Renal cortical epithelial cell (primary cell): ENCODE measurements at regions not wholly inside any gene's neighbourhood (a gene's known extent, or its start where the extent isn't known, plus 50 kb on each side); places are given as distances from the start of the nearest gene placed in this dataset.
"Not testable (repeated sequence)": the region's sequence is repeated elsewhere in the genome, so short reads cannot be mapped to it uniquely, and the experiment has no call there.

Experiments
- DNase-seq: peaks from one replicate; pipeline ENCODE4 v3.0.0-alpha.2; 2011; ENCODE audit warnings: low read depth

DNA sequence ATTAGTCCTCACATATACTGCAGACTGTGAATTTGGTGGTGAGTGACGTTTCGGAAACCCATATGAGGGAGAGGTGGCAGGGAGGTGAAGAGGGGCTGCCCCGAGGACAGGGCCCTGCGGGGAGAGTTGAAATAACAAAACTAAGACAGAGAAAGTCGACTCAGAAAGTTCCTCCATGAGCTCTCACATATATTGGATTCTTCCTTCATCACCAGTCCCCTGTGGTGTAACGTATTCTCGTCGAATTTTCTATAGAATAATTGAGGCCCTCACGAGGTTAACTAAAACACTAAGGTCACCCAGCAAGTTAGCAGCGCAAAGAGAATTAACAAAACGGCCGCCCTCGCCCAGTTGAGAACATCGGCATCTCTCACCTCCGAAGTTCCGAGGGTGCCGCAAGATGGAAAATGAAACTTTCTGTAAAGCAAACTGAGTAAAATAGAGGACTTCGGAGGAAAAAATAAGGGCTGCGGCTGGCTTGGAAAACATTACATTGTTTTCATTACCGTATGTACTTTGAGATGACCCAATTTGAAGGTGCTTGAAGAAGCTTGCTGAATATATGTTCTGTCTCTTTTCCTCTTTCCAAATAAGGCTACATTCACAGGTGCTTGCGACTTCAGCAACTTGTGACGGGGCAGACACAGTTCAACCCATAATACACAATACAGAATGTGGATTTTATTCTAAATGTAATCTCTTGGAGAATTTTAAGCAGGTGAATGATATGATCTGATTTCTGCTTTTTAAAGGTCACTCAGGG is 490.9 kb upstream of the JARID2 start:
- DNase-seq = no peak

DNA sequence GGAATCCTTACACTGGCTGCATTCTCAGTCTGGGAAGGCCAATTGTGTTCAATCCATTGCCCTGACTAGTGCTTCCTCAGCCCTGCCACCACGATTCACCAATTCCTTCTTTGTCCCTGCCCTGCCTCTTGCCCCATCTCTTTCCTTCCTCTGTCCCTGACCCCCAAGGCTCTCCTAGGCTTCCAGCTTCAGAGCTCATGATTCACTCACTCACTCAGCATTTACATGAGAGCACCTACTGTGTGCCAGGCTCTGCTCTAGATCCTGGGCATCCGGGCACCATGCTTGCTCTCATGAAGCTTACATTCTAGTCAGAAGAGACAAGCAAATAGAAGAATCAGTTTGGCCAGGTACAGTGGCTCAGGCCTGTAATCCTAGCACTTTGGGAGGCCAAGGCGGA is 489.5 kb upstream of the JARID2 start:
- DNase-seq = no peak

DNA sequence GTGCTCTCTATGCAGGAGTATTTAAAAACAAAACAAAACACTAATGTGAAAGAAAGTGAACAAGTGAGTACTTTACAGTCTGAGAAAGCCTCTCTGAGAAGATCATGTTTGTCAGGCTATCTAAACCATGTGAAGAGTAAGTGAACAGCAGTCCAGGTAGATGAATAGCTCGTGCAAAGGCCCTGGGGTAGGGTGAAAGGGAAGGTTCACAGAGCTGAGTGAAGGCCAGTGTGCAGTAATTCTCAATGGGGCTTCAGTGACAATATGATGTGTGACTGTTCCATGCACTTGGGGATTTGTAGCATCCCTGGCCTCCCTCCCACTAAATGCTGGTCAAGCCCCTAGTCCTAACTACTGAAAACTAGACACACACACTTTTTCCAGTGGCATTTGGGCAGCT is 488.9 kb upstream of the JARID2 start:
- DNase-seq = no peak

DNA sequence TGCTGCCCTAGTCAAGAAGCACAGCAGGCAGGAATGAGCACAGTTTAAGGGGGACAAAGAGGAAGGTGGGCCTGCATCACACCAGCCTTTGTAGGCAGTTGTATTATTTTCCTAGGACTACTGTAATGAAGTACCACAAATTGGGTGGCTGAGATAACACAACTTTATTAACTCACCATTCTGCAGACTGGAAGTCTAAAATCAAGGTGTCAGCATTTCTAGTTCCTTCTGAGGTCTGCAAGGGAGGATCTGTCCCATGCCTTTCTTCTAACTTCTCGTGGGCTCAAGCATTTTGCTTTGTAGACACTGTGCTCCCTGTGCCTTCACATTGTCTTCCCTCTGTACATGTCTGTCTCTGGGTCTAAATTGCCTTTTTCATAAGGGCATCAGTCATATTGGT is 488.5 kb upstream of the JARID2 start:
- no peak for DNase-seq

DNA sequence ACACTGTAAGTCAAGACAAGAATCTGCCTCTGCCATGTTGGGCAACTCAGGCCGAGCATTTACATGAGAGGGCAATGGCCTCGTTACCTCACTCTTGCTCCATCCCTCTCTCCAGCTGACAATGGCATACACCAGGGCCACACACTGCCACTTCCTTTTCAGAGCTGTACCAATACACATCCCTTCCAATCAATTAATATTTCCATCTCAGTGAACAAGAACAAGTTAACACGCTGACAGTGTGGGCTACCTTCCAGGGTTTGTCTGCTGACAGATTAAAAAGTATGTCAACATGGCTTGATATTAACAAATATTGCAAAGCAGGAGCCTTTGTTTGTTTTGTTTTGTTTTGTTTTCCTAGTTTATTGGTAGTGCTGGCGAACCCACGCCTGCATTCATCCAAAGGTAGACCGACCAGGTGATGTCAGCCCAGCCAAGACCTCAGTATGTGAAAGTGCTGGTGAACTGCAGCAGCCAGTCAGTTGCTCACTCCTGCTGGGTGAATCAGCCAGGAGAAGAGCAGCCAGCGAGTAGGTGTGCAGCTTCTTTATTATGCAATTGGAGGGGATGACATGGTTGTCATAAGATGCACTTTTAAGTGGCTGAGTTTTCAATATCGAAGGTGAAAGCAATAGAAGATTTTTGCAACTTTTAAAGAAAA is 487.3 kb upstream of the JARID2 start:
- peak; percentile 66 for DNase-seq

DNA sequence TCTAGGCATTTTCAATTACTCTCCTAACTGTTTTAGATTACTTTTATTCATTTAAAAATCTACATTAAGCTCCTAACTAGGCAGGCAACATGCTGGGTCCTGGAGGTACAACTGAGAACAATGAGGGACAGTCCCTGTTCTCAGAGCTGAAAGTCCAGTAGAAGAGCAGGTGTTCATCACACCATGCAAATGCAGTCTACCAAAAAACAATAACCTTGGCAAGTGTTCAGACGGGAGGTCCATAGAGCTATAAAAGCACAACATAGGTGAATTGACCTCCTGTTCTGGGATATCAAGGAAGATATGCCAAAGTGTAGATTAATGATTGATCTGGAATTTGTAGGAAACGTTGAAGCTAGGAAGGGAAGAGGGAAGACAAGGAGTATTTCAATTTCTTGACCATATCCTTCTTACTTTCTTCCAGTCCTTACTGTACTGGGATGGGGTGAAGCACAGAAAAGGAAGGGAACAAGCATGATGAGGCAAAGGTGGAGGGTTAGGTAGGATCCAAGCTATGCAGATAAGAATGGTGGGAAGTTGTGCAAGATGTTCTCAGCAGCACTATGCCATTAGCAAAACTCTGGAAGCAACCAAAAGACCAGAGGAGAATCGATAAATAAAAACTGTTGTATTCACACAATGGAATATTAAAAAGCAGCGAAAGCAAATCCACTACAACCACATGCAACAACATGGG is 485.7 kb upstream of the JARID2 start:
- DNase-seq = no peak

DNA sequence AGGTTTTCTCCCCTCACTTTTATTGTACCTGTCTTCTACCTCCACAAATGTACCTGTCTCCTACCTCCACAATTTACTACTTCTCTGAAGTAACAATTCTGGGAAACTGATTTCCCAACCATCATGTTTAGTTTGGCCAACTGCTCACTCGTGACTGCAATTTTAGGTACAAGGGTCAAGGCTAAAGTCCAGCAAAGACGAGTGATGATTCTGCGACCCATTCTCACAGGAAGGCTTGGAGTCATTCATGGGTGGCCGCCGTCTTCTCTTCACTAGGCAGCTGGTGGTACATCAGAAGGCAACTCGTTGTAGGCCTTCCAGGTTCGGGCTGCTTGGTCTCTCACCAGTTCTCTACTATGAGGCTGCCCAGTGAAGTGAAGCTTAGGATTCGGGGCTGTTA is 483.8 kb upstream of the JARID2 start:
- DNase-seq = peak; percentile 42

DNA sequence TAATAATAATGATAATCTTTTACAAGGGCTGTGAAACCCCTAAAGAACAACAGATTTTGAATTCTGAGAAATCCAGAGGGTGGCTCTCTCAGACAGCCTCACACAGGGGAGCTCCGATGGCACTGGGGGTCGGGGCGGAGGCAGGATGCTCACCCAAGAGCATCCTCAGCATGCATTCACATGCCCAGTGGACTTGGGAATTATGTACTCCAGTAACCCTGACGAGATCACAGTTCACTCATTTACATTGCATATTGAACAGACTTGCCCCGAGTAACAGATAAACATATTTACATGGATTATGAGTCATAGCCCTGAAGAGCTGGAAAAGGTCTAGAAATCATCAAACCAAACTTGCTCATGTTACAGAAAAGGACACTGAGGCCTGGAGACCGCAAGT is 482.7 kb upstream of the JARID2 start:
- DNase-seq = peak; percentile 72

DNA sequence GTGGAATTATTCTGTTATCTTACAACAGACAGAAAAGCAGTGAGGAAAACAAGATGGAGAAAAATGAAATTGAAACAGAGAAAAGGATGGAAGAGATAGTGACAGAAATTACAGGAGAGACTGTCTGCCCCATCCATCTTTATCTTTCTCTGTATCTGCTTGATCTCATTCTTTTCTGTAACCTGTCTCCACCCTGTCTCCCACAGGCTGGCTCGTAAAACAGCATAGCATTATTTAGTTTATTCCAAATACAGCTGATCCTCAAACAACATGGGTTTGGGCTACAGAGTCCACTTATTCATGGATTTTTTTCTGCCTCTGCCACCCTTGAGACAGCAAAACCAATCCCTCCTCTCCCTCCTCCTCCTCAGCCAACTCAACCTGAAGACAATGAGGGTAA is 482.3 kb upstream of the JARID2 start:
- DNase-seq = no peak

DNA sequence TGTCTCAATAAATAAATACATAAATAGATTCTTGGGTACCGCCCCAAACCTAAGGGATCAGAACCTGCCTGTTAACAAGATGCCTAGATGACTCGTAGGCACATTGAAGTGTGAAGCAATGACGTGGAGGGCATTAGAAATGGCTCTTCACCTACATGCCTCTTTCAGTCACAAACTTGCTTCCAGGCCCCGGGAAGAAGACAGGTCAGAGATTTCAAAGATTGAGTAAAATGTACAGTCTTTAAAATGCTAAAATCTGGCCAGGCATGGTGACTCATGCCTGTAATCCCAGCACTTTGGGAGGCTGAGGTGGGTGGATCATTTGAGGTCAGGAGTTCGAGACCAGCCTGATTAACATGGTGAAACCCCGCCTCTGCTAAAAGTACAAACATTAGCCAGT is 480.8 kb upstream of the JARID2 start:
- peak; percentile 83 for DNase-seq

DNA sequence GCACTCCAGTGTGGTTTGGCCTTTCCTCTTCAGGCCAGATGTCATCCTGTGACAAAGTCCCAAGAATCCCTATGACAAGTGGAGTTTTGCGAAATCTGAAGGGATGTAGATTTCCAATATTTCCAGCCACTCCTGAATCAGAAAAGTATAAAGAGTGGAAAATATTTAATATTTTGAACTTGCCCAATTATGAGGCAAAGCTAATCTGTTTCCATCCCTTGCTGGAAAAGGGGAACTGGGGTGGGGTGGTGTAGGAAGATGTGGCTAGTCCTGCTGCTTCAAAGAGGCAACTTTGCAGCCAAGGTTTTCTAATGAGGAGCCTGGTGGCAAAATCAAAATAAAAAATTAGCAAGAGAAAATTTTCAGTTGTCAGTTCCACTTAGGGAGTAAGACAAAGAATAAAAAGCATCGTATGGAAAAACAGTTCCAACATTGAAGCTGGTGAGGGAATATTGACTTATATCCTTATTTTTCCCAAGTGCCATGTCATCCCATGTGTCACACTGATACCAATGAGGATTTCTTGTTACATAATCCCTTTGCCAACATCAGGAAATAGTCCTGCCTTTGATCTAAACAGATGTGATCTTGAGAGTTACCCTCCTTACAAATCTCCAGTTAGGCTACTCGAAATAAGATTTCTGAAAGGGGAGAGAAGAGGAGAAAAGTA is 480.0 kb upstream of the JARID2 start:
- DNase-seq = no peak

DNA sequence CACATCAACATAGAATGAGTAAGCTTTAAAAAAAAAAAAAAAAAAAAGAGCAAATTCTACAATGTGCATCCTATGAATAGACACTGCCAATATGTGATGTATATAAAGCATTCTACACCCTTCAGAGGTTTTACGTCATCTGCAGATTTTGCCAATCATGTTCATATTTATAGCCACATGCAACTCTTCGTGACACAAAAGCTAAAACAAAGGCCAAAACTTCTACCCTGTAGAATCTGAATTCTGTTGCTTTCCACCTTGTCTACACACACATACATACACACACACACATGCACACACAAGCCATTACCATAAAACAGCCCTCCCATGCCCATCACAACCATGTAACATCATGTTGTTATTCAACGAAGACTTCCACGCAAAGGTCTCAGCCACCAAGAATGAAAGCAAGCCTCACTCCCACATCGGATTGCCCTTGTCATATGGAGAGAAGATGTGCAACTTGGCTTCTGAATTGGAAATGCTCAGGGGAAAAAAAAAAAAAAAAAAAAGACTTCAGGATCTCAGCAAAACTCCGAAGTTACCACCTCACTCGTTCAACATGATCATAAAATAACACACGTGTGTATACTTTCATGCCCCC is 479.4 kb upstream of the JARID2 start:
- DNase-seq = no peak

DNA sequence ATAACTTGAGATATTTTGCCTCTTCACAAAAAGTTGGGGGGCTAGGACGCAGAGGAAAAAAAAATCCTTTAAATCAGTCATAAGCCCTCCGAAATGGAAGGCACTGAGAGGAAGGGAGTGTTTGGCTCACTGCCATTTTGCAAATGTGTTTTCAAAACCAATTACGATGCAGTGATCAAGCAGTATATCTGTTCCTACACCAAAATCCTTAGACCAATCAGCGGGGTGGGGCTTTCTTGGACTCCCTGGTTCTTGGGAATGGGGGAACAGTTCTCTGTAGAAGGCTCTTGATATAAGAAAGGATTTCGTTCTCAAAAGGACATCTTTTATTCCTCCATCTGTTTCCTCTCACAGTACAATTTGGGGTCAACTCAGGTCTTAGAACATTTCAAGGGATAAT is 478.6 kb upstream of the JARID2 start:
- DNase-seq = no peak

DNA sequence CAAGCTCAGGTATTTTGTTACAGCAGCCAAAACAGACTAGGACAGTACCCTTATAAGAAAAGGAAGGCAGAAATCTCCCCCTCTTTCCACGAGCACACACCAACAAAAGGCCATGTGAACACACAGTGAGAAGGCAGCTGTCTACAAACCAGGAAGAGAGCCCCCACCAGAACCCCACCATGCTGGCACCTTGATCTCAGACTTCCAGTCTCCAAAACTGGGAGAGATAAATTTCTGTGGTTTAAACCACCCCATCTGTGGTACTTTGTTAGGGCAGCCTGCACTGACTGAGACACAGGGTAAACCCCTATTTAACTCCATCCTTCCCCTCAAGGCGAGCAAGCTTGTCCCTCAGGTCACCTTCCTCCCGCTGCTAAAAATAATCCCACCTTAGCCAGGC is 475.8 kb upstream of the JARID2 start:
- DNase-seq = no peak

DNA sequence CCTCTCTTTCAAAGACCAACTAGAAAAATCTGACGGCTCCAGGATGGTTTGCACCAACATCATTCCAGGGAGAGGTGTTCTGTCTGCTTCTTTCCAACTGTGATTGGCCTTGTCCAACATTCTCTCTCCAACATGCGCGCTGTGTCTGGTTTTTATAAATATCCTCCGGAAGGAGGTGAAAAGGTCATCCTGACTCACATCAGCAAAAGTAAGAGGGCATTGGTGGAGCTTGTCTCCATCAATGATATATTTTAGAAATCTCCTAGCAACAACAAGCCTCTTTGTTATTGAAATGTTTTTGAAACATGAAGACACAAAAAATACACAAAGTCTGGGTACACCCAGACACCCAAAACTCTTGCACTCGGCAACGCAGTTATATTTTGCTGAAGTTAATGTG is 475.3 kb upstream of the JARID2 start:
- DNase-seq = no peak

DNA sequence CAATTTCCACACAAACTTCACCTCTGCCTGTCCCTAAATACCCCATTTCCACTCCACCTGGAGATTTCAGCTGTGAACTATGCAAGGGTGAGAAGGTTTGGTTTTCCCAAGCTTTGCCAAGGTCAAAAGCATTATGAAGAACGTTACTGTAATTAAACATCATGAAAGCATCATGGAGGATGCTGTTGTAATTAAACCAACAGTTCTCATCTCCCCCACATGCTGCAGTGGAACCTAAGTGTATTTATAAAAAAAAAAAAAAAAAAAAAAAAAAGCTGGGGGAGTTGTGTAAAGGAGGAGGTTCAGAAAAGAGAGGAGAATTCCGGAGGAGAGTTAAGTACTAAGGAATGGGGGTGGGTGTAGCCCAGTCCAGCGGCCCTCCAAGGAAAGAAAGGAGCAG is 474.9 kb upstream of the JARID2 start:
- DNase-seq = no peak

DNA sequence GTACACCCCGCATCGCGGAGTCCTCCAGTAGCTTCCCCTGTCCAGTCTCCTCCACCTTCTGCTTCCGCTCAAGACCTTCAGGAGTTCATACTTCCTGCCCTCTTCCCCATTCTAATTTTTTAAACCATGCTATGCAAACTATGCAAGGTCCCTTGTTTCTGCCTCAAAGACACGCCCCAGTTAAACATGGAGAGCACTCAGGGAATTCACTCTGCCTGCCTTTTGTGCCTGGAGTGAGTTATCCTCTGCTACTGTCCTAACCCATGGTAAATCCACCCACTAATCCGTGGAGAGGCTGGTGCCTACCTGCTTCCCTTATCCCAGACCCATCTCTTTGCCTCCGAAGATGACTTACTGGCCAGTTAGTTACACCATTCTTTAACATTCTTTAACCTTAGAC is 473.7 kb upstream of the JARID2 start:
- DNase-seq = no peak

DNA sequence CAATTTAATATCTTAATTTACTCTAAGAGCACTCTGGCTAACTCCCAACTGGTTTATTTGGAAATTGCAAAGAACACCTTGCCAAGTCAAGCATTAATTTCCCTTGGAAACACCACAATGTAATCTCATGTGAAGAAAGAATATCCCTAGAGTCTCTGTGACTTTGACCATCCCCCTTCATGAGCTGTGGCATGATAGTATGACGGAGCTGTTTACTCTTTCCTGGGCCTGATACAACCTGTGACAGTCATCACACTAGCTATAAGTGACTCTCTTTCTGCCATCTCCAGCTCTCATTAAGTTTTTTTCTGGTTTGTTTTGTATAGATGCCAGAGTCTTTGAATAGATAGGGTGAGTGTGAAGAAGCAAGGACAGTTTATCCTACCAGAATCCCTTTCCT is 470.3 kb upstream of the JARID2 start:
- DNase-seq = no peak

DNA sequence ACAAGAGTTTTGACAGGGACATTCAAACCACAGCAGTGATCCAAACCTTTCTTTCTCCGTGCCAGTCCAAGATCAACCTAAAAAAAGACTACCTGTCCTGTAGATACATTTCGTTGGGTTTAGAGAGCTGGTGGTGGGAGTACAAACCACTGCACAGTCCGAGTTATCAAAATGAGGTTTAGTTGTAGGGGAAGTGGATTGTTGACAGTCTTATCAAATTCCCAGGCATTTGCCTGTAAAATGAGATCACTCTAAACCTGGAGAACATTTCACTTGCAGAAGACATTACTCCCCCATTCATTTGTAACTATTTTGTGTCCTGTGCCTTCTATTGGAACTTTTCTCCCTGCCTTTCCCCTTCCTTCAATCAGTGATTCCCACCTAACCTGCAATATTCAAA is 469.6 kb upstream of the JARID2 start:
- no peak for DNase-seq

DNA sequence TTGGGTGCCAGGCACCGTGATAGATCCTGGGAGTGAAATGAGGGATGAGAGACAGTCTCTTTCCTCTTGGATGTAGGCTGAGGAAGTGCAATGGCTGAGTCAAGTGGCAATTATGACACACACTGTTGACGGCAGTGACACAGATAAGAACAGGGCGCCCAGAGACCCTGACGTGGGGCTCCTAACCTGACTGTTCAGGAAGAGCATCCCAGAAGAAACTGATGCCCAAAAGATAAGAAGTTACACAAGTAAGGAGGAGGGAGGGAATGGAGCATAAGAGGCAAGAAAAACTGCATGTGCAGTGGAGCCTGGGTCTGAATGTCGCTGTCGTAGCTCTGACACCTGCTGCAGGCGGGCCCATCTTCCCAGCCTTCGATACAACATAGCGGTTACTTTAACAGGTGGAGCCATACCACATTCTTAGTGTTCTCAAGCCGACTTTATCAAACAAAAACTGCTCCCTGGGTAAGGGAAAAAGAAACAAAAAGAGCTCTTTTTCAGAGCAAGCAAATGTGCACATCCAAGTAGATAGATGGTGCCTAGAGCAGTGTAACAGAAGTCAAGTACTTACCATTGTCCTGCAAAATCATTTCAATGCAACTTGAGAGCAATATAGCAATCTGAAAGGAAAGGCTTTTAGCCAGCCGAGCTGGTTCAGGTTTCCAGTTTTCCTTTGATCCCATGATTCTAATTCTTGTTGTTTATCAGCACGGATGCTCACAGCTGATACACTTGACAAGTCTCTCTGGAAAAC is 463.9 kb upstream of the JARID2 start:
- DNase-seq = no peak

DNA sequence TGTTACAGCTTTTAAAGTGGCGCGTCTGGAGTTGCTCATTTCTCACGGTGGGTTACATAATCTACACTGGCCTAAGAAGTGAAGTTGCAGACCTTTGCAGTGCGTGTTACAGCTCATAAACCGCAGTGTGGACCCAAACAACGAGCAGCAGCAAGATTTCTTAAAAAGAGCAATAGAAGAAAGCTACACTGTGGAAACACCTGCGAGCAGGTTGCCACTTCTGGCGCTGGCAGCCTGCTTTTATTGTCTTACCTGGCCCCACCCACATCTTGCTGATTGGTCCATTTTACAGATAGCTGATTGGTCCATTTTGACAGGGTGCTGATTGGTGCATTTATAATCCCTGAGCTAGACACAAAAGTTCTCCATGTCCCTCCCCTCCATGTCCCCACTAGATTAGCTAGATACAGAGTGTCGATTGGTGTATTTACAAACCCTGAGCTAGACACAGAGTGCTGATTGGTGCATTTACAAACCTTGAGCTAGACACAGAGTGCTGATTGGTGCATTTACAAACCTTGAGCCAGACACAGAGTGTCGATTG is 462.9 kb upstream of the JARID2 start:
- not testable (repeated sequence) for DNase-seq
